ENCODE measurements at regions not wholly inside any gene's neighbourhood (a gene's known extent, or its start where the extent isn't known, plus 50 kb on each side); places are given as distances from the start of the nearest gene placed in this dataset.

- DNase-seq: no peak
These were observed 245.7 kb downstream of the C12orf50 start for GRCh38 chr12:87783467-87783866.

DNA sequence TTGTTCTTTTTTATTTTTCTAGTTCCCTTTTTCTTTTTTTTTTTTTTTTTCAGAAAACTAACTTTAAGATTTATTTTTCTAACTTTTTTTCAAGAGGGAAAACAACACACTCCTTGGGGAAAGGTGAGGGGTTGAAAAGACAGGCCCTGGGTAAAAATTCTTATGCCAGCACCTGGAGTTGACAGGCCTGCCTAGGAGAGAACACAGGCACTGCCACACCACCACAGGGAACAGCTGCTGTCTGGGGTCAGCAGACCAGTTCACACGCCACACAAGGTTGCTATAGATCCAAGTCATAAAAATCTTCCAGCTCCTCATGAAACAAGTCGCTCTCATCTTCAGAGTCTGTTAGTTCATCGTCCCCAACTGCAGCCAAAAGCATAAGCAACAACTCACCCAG is 246.4 kb downstream of the C12orf50 start:
- no peak for DNase-seq

DNA sequence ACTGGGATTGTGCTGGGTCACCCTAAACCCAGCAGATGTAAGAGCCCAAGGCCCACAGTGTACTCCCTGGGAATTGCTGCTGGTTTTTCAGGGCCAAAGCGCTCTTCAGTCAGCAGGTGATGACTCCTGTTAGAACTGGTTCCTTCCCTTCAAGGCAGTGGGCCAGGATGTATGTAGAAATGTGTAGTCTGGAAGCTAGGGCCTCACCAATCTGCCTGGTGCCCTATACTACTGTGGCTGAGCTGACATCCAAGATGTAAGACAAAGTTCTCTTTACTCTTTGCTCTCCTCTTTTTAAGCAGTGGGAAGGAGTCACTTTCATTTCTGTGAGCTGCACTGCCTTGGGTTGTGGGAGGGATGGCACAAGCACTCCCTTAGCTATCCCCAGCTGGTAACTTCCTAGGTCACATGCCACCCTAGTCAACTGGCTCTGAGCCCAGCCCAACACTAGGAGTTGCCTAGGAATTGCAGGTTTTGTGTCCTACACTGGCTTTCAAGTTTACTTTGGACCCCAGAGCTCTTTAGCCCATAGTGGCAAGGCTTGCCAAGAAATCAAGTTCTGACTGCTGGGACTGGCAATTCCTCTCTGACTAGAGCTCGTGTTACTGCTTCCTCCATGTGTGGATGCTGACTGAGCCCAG is 249.2 kb downstream of the C12orf50 start:
- no peak for DNase-seq

GRCh38 chr12:87779016-87779415 is 250.2 kb downstream of the C12orf50 start:
- DNase-seq: no peak

DNA sequence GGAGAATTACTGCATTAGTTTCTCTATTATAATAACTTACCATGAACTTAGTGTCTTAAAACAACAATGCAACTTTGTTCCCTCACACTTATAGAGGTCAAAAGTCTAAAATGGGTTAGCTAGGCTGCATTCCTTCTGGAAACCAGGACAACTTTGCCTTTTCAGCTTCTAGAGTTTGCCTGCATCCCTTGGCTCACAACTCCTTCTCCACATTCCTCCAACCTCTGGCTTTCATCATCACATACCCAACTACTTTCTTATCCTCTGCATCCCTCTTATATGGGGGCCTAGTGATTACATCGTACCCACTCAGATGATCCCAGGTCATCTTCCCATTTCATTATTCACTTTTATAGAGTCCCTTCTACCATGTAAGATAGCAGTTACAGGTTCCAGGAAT is 251.1 kb downstream of the C12orf50 start:
- DNase-seq: no peak

- no peak for DNase-seq
These were observed 253.4 kb downstream of the C12orf50 start for GRCh38 chr12:87775784-87776183.

DNA sequence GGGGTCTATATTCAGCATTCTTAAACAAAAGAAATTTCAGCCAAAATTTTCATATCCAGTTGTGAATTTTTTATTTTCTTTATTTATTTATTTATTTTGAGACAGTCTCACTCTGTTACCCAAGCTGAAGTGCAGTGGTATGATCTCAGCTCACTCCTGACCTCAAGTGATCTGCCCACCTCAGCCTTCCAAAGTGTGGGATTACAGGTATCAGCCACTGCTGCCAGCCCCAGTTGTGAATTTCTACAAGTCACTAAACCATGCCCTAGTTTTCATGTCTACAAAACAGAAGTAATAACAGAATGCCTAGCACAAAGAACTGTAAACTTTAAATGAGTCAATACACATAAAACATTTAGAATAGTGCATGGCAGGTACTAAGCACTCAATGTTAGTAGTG is 254.2 kb downstream of the C12orf50 start:
- no peak for DNase-seq

DNA sequence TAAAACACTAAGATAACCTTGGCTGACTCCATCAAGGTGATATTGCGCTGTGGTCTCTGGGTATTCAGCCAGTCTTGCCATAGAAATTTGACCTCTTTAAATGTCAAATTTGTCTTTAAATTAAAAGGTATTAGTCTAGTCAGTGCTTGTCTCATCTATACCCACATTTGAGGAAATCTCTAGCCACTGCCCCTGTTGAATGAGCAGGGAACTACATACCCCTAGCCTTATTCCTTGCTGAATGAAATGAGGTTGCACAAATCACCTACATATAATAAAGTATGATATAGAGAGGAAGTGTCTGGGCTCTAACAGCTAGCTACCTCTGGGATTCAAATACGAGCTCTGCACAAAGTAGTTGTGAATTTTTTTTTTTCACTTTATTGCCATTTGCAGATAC is 256.8 kb downstream of the C12orf50 start:
- no peak for DNase-seq

- no peak for DNase-seq
These were observed 260.5 kb downstream of the C12orf50 start for GRCh38 chr12:87768501-87769287.

DNA sequence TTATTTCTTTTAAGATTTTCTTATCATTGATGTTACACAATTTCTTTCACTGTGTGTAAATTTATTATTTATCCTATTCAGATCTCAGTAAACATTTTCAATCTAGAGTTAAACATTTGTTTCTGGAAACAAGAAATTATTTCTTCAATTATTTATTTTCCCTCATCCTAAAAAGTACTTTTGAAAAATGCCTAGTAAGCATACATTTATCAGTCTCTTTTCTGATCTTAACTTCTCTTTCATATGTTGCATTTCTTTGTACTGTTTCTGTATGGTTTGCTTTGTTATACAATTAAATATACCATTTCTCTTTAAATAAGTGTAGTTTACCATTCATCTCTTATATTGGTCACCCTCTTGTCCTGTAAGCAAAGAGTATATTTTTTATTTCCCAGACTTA is 263.2 kb downstream of the C12orf50 start:
- DNase-seq: no peak

DNA sequence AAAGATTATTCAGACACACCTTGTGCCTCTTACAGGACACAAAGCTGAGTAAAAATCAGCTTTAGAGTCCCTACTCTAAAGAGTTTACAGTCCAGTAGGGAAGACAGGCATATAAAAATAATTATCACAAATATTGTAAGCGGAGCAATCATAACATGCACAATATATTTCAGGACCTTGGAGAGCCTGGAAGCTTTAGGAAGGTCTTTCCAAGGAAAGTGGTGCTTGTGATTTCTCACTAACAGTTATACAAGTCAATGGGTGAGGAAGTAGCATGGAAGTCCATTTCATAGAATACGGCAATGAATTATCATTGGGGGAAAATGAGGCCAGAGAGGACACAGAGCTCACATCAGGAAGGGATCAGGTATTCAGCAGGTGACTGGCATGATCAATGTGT is 268.3 kb downstream of the C12orf50 start:
- DNase-seq: no peak

DNA sequence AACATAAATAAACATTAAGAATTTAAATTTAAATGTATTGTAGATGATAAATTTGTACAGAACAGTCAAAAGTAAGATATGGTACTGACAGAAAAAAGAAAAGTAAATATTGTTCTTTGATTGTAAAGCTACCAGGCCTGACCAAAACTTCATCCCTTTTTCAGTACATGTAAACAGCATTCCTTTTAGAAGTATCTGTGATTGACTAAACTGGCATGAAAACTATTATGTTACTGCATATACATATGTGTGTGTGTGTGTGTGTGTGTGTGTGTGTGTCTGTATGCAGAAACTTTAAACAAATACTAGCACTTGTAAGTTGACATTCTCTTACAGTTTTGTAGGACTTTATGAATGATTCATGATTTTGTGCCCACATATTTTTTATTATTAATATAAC is 270.9 kb downstream of the C12orf50 start:
- DNase-seq: no peak

GRCh38 chr12:87756721-87757120 is 272.5 kb downstream of the C12orf50 start:
- no peak for DNase-seq

DNA sequence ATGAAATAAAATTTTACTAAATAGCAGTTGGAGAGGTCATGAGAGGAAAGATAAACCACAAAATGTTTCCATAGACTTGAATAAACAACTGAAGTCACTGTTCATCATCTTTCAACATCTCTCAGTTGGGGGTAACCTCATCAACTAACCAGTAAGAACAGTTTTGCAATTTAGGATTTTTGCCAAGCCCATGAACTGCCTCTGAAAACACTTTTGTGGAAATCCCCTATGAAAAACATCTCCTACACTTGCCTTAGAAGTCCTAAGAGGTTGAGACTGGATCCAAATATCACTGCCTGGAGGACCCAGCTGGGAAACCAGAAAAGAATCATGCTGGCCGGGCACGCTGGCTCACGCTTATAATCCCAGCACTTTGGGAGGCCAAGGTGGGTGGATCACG is 273.1 kb downstream of the C12orf50 start:
- DNase-seq: no peak

GRCh38 chr12:87728931-87729593 is 300.1 kb downstream of the C12orf50 start:
- DNase-seq: no peak

GRCh38 chr12:87720967-87721366 is 308.2 kb downstream of the C12orf50 start:
- DNase-seq: no peak

DNA sequence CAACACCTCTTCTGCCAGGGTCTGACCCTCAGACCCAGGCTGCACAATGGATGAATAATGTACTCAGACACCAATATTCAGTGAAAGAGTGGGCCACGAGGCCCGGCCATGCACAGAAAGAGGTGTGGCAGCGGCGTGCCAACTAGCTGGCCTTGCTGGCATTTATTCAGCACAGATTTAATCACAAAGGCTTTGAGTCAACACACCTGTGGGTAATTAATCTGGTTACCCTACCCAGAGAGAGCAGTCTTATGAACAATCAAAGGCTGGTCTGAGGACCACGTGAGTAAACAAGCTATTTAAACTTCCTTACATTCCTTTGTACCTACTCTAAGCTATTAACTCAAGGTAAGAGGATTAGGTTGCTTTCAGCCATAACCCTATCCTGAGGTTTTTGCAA is 324.8 kb downstream of the C12orf50 start:
- no peak for DNase-seq

GRCh38 chr12:87690236-87690810 is 338.9 kb downstream of the C12orf50 start:
- no peak for DNase-seq

DNA sequence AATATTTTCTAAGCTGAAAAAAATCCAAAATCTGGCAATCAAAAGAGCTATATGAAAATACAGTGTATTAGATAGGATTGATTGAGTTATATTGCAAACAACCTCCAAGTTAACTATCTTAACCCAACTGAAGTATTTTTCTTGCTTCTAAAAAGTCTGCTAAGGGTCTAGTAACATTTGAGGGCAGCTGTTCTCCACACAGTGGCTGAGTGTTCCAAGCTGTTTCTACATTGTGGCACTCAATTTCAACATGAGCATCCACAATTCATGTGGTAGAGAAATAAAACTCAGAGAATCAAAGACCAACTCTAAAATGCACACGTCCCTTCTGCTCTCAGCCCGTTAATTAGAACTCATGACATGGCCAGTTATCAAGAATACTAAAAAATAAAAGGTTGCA is 340.0 kb downstream of the C12orf50 start:
- no peak for DNase-seq

DNA sequence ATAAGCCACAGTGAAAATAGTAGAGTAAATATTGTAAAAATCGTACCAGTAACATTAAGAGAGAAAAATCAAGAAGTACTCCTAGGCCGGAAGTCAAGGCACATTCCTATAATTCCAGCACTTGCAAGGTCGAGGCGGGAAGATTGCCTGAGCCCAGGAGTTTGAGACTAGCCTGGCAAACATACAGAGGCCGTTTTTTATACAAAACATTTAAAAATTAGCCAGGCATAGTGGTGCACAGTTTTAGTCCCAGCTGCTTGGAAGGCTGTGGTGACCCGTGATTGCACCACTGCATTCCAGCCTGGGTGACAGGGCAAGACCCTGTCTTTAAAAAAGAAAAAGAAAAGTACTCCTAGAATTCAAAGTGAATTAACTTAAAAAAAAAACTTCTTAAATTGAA is 341.8 kb downstream of the C12orf50 start:
- DNase-seq: no peak

DNA sequence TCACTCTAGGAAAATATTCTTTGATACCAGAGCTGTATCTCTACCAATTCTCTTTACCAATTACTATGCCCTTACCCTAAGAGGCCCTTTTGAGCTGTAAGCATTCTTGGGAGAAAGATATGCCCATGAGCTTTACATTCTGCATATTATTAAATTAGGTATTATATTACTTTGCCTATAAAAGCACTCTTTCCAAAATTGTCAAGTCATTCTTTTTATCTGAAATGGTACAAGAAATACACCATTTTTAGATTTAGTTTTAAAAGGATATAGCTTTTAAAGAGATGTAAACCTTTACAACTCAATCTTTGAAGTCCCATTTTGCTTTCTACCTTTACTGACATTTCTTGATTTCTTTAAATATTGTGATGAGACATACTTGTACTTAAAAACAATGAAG is 343.5 kb downstream of the C12orf50 start:
- DNase-seq: no peak

DNA sequence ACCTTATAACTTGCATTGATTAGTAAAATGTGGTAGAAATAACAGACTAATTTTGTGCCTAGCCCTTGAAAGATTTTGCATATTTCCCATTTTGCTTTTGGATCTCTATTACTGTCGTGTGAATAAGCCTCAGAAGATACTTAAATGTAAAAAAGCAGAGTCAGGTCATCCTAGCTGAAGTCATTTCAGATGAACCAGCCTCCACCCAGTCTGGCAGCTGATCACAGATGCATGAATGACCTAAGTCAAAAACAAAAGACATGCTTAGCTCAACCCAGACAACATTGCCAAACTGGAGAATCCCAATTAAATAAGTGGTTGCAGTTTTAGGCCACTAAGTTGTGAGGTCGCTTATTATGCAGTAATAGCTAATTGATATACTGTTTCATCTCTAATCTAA is 349.9 kb downstream of the C12orf50 start:
- DNase-seq: no peak

- no peak for DNase-seq
These were observed 350.7 kb downstream of the C12orf50 start for GRCh38 chr12:87678453-87678852.

GRCh38 chr12:87676731-87677130 is 352.5 kb downstream of the C12orf50 start:
- no peak for DNase-seq
